Activated B cell treated with CpG ODN at 0.5 μM for 24 hours (primary cell): ENCODE measurements at regions not wholly inside any gene's neighbourhood (a gene's known extent, or its start where the extent isn't known, plus 50 kb on each side); places are given as distances from the start of the nearest gene placed in this dataset.

ENCODE experiments used
- ATAC-seq: fragments of 200-7000 bp; cut with Tn5 transposase; one replicate; pipeline ENCODE4 v1.10.0; 2021; ENCODE audit warnings: low read depth, mild to moderate bottlenecking, moderate library complexity
- CTCF ChIA-PET: fragments of 350-600 bp; sonication (Branson Sonifier 250); formaldehyde crosslinking; loops from one replicate; lab custom pipeline; 2021; ENCODE audit warnings: antibody characterized with exemption; lab: Charles Lee
- POLR2A ChIA-PET: fragments of 350-600 bp; sonication (Branson Sonifier 250); formaldehyde crosslinking; loops from one replicate; lab custom pipeline; 2021; ENCODE audit warnings: antibody characterized with exemption; lab: Charles Lee
- DNase-seq: peaks from one replicate; pipeline ENCODE4 v3.0.0; 2022
- H3K27ac Mint-ChIP-seq: one replicate; pipeline ENCODE4 v1.8.0; 2020; ENCODE audit warnings: mixed read lengths
- H3K27me3 Mint-ChIP-seq: one replicate; pipeline ENCODE4 v1.8.0; 2021; ENCODE audit warnings: mixed read lengths
- H3K36me3 Mint-ChIP-seq: one replicate; pipeline ENCODE4 v1.8.0; 2021; ENCODE audit warnings: low read depth, mixed read lengths
- H3K4me1 Mint-ChIP-seq: one replicate; pipeline ENCODE4 v1.8.0; 2021; ENCODE audit warnings: mixed read lengths
- H3K4me3 Mint-ChIP-seq: one replicate; pipeline ENCODE4 v1.8.0; 2020; ENCODE audit warnings: mild to moderate bottlenecking, mixed read lengths
- H3K9me3 Mint-ChIP-seq: one replicate; pipeline ENCODE4 v1.8.0; 2020; ENCODE audit warnings: mixed read lengths
- CTCF ChIP-seq: fragments of 200-600 bp; IDR thresholded peaks from one replicate; pipeline ENCODE4 v1.8.0; 2022; ENCODE audit warnings: antibody characterized with exemption, mild to moderate bottlenecking
- intact Hi-C: fragments of 100-400 bp; cut with micrococcal nuclease; formaldehyde crosslinking; loops from one replicate; pipeline ENCODE4 v1.15.1; 2024

- TF ChIP-seq CTCF = no peak
- H3K4me3 Mint-ChIP-seq = no peak overlapping the region
- H3K27ac Mint-ChIP-seq = no peak overlapping the region
- no peaks in the 10 kb centered on the region for H3K36me3 Mint-ChIP-seq
- CTCF ChIA-PET = no interaction called here
- no peak for ATAC-seq
- H3K27me3 Mint-ChIP-seq = no peaks in the 10 kb centered on the region
- DNase-seq = no peak
- no peaks in the 10 kb centered on the region for H3K4me1 Mint-ChIP-seq
- intact Hi-C loops = no loop called here
- POLR2A ChIA-PET = no interaction called here
- H3K9me3 Mint-ChIP-seq = peaks cover 3% of the 10 kb centered on the region
These were observed 256.4 kb downstream of the NR2F2 start for GRCh38 chr15:96586901-96587300.

GRCh38 chr15:96589864-96590263 lies 259.4 kb downstream of the NR2F2 start:
- ChIA-PET CTCF (no interaction called here), POLR2A (no interaction called here)
- no peak for DNase-seq
- H3K4me1 Mint-ChIP-seq = no peaks in the 10 kb centered on the region
- no peak for TF ChIP-seq CTCF
- H3K36me3 Mint-ChIP-seq = no peaks in the 10 kb centered on the region
- no peak for ATAC-seq
- H3K27ac Mint-ChIP-seq = no peak overlapping the region
- intact Hi-C loops = no loop called here
- H3K27me3 Mint-ChIP-seq = no peaks in the 10 kb centered on the region
- H3K9me3 Mint-ChIP-seq = peaks cover 3% of the 10 kb centered on the region
- no peak overlapping the region for H3K4me3 Mint-ChIP-seq

GRCh38 chr15:96593735-96594134 lies 263.2 kb downstream of the NR2F2 start:
- no peaks in the 10 kb centered on the region for H3K4me1 Mint-ChIP-seq
- ATAC-seq (no peak), DNase-seq (no peak)
- no peak overlapping the region for H3K27ac Mint-ChIP-seq
- intact Hi-C loops = no loop called here
- POLR2A ChIA-PET = no interaction called here
- H3K9me3 Mint-ChIP-seq = no peaks in the 10 kb centered on the region
- no peaks in the 10 kb centered on the region for H3K27me3 Mint-ChIP-seq
- CTCF ChIA-PET = no interaction called here
- H3K4me3 Mint-ChIP-seq = no peak overlapping the region
- no peaks in the 10 kb centered on the region for H3K36me3 Mint-ChIP-seq
- TF ChIP-seq CTCF = no peak

DNA sequence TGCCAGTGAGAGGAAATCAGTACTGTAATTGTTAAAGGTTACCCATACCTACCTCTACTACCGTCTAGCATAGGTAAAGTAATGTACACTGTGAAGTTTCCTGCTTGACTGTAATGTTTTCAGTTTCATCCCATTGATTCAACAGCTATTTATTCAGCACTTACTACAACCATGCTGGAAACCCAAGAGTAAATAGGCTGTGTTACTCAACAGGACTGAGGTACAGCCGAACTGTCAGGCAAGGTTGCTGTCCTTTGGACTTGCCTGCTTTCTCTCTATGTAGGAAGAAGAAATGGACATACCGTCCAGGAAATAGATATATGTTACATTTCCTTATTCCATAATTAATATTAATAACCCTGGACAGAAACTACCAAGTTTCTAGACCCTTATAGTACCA lies 265.5 kb downstream of the NR2F2 start:
- H3K4me3 Mint-ChIP-seq = no peak overlapping the region
- no peak overlapping the region for H3K27ac Mint-ChIP-seq
- no peaks in the 10 kb centered on the region for H3K4me1 Mint-ChIP-seq
- H3K27me3 Mint-ChIP-seq = no peaks in the 10 kb centered on the region
- no peak for DNase-seq
- ChIA-PET POLR2A (no interaction called here), CTCF (no interaction called here)
- ATAC-seq = no peak
- no peaks in the 10 kb centered on the region for H3K9me3 Mint-ChIP-seq
- no peaks in the 10 kb centered on the region for H3K36me3 Mint-ChIP-seq
- no peak for TF ChIP-seq CTCF
- intact Hi-C loops = no loop called here

DNA sequence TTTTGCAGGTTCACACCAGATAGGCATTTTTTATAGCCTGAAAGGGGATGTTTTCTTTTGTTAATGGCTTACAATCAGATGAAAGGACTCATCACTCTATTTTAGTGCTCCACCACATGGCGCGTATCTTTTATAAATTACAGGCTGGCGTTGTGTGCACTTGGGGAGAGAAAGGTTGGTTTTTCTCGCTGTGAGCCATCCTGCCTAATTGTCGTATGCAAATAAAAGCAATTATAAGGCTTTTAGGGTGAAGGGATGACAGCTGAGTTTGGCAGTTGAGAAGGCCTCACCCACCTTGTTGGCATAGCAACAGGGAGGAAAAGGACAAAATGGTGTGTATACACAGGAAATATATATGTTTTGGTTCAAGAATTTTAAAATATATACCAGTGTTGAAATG lies 268.0 kb downstream of the NR2F2 start:
- Mint-ChIP-seq H3K27ac (no peak overlapping the region), H3K27me3 (no peaks in the 10 kb centered on the region), H3K9me3 (no peaks in the 10 kb centered on the region), H3K36me3 (no peaks in the 10 kb centered on the region), H3K4me1 (no peaks in the 10 kb centered on the region), H3K4me3 (no peak overlapping the region)
- ATAC-seq (no peak), DNase-seq (no peak)
- no peak for TF ChIP-seq CTCF
- ChIA-PET POLR2A (no interaction called here), CTCF (no interaction called here)
- intact Hi-C loops = no loop called here
